GM10266 (cell line): ENCODE measurements at regions not wholly inside any gene's neighbourhood (a gene's known extent, or its start where the extent isn't known, plus 50 kb on each side); places are given as distances from the start of the nearest gene placed in this dataset.

ENCODE experiments used
- DNase-seq: peaks from one replicate; pipeline ENCODE4 v3.0.0; 2012; ENCODE audit errors: extremely low spot score
- CTCF ChIP-seq: IDR thresholded peaks from 2 replicates; pipeline ENCODE4 v1.5.1; 2012; ENCODE audit warnings: mild to moderate bottlenecking, low read depth; ENCODE audit not compliant: control insufficient read depth, insufficient read depth; ENCODE audit errors: missing control alignments

- no peak for TF ChIP-seq CTCF
- DNase-seq: no peak
Measured at GRCh38 chr1:79655876-79656275, 649.3 kb upstream of the ADGRL4 start.

- DNase-seq: no peak
- TF ChIP-seq CTCF: no peak
Measured at GRCh38 chr1:79652426-79652825, 645.9 kb upstream of the ADGRL4 start.

GRCh38 chr1:79648126-79648525 is 641.6 kb upstream of the ADGRL4 start:
- no peak for TF ChIP-seq CTCF

GRCh38 chr1:79646880-79647279 is 640.4 kb upstream of the ADGRL4 start:
- no peak for DNase-seq
- no peak for TF ChIP-seq CTCF

More at GRCh38 chr1:79648126-79648525, 641.6 kb upstream of the ADGRL4 start:
- no peak for DNase-seq

- no peak for TF ChIP-seq CTCF
- DNase-seq: no peak
Measured at GRCh38 chr1:79638382-79638781, 631.9 kb upstream of the ADGRL4 start.

- no peak for DNase-seq
- no peak for TF ChIP-seq CTCF
Measured at GRCh38 chr1:79633456-79633855, 626.9 kb upstream of the ADGRL4 start.

GRCh38 chr1:79629414-79629813 is 622.9 kb upstream of the ADGRL4 start:
- no peak for DNase-seq
- TF ChIP-seq CTCF: no peak

- no peak for TF ChIP-seq CTCF
- DNase-seq: no peak
Measured at GRCh38 chr1:79617777-79618176, 611.2 kb upstream of the ADGRL4 start.
